WI38 (cell line): ENCODE measurements at regions not wholly inside any gene's neighbourhood (a gene's known extent, or its start where the extent isn't known, plus 50 kb on each side); places are given as distances from the start of the nearest gene placed in this dataset.
A peak's percentile ranks its signal among the peaks of the same experiment; 100 is the strongest.

Source experiments
- H3K4me3 ChIP-seq: 2 replicates; pipeline ENCODE4 v1.5.1; 2011; ENCODE audit warnings: low read depth, mild to moderate bottlenecking, control low read depth, low read length
- CTCF ChIP-seq: IDR thresholded peaks from 2 replicates; pipeline ENCODE4 v1.5.1; 2012; ENCODE audit warnings: low read depth, mild to moderate bottlenecking, control low read depth, low read length

- H3K4me3 ChIP-seq: no peak overlapping the region
- TF ChIP-seq CTCF: no peak
These were observed 69.5 kb upstream of the SSX2IP start for GRCh38 chr1:84759756-84760155.

- 0 out of 2 replicates have a peak overlapping the region, but pooled peaks have one; percentile 20 for H3K4me3 ChIP-seq
- TF ChIP-seq CTCF: no peak
These were observed 68.8 kb upstream of the SSX2IP start for GRCh38 chr1:84758968-84759491.

GRCh38 chr1:84758476-84758875 is 68.2 kb upstream of the SSX2IP start:
- 0 out of 2 replicates have a peak overlapping the region, but pooled peaks have one; percentile 14 for H3K4me3 ChIP-seq
- TF ChIP-seq CTCF: no peak

GRCh38 chr1:84757301-84757700 is 67.0 kb upstream of the SSX2IP start:
- no peak overlapping the region for H3K4me3 ChIP-seq
- TF ChIP-seq CTCF: no peak

- H3K4me3 ChIP-seq: no peak overlapping the region
- TF ChIP-seq CTCF: no peak
These were observed 66.3 kb upstream of the SSX2IP start for GRCh38 chr1:84756455-84757082.

GRCh38 chr1:84756001-84756400 is 65.7 kb upstream of the SSX2IP start:
- no peak for TF ChIP-seq CTCF
- H3K4me3 ChIP-seq: no peak overlapping the region

GRCh38 chr1:84755216-84755615 is 65.0 kb upstream of the SSX2IP start:
- TF ChIP-seq CTCF: no peak
- H3K4me3 ChIP-seq: no peak overlapping the region
